Left lung (tissue), 4 donors: ENCODE measurements at regions not wholly inside any gene's neighbourhood (a gene's known extent, or its start where the extent isn't known, plus 50 kb on each side); places are given as distances from the start of the nearest gene placed in this dataset.

Source experiments
- ATAC-seq: fragments of 200-7000 bp; cut with Tn5 transposase; one replicate; pipeline ENCODE4 v1.9.1; 2020; ENCODE audit warnings: moderate library complexity
- DNase-seq, 4 donors: peaks; one replicate each; pipeline ENCODE4 v3.0.0-alpha.2; 2013 to 2020
- H3K27ac ChIP-seq, 2 donors: fragments of 200-600 bp; sonication (generic) in 1 of 2; one replicate each; pipeline versions ENCODE4 v1.5.0 to v1.8.0; 2020 to 2021
- H3K27me3 ChIP-seq, 2 donors: fragments of 200-600 bp; sonication (generic) in 1 of 2; one replicate each; pipeline versions ENCODE4 v1.5.0 to v1.8.0; 2020 to 2021
- H3K36me3 ChIP-seq, 2 donors: fragments of 200-600 bp; sonication (generic) in 1 of 2; one replicate each; pipeline versions ENCODE4 v1.5.0 to v1.8.0; 2020 to 2021
- H3K4me1 ChIP-seq, 2 donors: fragments of 200-600 bp; one replicate each; pipeline ENCODE4 v1.8.0; 2021
- H3K4me3 ChIP-seq, 2 donors: fragments of 200-600 bp; sonication (generic) in 1 of 2; one replicate each; pipeline versions ENCODE4 v1.5.0 to v1.8.0; 2020 to 2021; ENCODE audit warnings: mild to moderate bottlenecking in 1 of 2
- H3K9me3 ChIP-seq, 2 donors: fragments of 200-600 bp; sonication (generic) in 1 of 2; one replicate each; pipeline versions ENCODE4 v1.5.0 to v1.8.0; 2020 to 2021
- intact Hi-C, 2 donors: fragments of 100-400 bp; cut with DNase I; formaldehyde crosslinking; loops; one replicate each; pipeline versions ENCODE4 v1.11.2 to v1.14.2; 2022
- TF ChIP-seq, protein P1 (sequence below), 2 donors: fragments of 200-600 bp; sonication (generic) in 1 of 2; IDR thresholded peaks; one replicate each; pipeline versions ENCODE4 v1.5.0 to v1.8.0; 2021; ENCODE audit warnings: antibody characterized with exemption in 2 of 2
- donor health status: DM: no; HTN: yes; CAD: no.
- donor health status: DM: no; HTN: no; CAD: no.

DNA sequence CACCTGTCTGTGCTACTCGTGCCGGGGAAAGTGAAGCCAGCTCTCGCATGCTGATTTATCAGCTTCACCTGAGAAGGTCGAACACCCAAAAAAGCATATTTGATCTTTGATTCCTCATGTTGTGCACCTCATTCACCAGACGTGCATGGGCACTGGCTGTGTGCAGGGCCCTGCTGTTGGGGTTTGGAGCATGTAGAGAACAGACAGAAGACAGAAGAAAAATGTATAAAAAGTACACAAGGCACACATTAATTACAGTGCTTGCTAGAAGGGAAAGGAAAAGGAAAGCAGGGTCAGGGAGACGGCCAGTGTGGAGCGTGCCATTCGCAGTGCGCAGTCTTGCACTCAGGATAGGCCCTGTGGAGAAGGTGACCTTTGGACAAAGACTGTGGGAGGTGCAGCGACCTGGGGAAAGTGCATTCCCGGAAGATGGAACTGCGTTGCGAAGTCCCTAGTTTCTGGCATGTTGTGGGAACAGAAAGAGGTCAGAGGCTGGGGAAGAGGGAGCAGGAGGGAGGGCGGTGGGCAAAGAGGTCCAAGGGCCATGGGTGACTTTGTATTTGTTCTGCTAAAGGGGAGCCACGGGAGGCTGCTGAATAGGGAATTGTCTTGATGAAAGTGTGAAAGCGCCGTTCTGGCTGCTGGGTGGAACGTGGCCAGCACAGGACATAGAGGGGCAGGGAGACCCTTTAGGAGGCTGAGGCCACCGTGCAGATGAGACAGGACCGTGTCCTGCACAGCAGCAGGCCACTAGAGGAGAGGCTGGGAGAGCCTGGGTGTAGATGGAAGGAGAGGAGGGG is 232.8 kb downstream of the GLRX3 start:
- no peak overlapping the region for H3K27ac ChIP-seq
- ATAC-seq = no peak
- no peaks in the 10 kb centered on the region for H3K9me3 ChIP-seq
- no peak for DNase-seq
- TF ChIP-seq, protein P1, sequence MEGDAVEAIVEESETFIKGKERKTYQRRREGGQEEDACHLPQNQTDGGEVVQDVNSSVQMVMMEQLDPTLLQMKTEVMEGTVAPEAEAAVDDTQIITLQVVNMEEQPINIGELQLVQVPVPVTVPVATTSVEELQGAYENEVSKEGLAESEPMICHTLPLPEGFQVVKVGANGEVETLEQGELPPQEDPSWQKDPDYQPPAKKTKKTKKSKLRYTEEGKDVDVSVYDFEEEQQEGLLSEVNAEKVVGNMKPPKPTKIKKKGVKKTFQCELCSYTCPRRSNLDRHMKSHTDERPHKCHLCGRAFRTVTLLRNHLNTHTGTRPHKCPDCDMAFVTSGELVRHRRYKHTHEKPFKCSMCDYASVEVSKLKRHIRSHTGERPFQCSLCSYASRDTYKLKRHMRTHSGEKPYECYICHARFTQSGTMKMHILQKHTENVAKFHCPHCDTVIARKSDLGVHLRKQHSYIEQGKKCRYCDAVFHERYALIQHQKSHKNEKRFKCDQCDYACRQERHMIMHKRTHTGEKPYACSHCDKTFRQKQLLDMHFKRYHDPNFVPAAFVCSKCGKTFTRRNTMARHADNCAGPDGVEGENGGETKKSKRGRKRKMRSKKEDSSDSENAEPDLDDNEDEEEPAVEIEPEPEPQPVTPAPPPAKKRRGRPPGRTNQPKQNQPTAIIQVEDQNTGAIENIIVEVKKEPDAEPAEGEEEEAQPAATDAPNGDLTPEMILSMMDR (IDR thresholded peaks at IDR 0.05) = no peak
- no peaks in the 10 kb centered on the region for H3K36me3 ChIP-seq
- H3K4me1 ChIP-seq = no peaks in the 10 kb centered on the region
- H3K27me3 ChIP-seq = peaks cover 0 to 10% of the 10 kb centered on the region in 2 donors
- intact Hi-C loops = no loop called here
- no peak overlapping the region for H3K4me3 ChIP-seq

DNA sequence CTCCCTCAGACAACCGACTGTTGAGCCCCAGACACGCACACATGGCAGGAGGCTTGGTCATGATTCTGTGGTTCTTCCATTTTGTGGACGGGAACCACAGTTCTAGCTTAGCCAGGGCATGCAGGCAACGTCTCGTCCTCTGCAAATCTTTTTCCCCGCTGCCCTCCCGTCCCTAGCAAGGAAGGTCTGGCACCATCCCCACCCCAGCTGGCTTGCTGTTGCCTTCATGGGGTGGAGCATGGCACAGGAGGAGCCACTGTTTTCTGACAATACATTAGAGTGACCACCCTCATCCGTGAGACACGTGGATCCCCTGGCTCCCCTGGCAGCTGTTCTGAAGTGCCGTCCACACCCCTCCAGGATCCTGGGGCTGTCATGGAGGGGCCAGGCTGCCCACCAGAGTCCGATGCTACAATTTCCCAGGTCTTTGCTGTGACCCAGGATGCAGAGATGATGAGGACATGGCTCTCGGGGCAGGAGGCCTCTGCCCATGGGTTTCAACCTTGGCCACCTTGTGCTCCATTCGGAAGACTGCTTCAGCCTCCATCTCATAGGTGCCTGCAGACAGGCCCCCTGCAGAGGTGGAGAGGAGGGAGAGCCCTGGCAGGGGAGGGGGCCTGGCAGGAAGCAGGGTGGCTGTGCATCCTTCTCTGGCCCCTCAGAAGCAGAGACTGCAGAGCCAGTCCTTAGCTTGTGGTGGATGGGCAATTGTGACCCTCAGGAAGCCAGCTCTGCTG is 233.6 kb downstream of the GLRX3 start:
- TF ChIP-seq, protein P1 (IDR thresholded peaks at IDR 0.05) = no peak
- intact Hi-C loops = no loop called here
- Histone ChIP-seq H3K4me3 (no peak overlapping the region), H3K4me1 (no peaks in the 10 kb centered on the region), H3K9me3 (no peaks in the 10 kb centered on the region), H3K27ac (no peak overlapping the region), H3K27me3 (peaks cover 0 to 10% of the 10 kb centered on the region in 2 donors), H3K36me3 (no peaks in the 10 kb centered on the region)
- DNase-seq = no peak
- no peak for ATAC-seq

DNA sequence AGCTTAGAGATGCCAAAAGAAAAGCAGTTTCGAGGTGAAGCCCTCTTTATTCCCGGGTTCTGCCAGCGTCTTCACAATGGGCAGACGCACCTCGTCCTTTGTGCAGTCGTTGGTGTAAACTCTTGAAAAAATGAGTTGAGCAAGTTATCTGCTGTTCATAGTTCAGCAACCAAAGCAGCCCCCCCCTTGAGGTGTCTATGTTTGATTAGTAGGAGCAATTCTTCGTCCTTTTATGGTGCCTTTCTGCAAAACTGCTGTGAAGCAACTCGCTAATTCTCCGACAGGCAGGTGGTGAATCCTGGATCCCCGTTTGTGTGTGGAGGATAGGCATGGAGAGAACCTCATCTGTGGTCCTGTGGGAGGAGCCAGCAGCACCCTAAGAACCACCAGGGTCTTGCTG is 234.5 kb downstream of the GLRX3 start:
- no peak for DNase-seq
- TF ChIP-seq, protein P1 (IDR thresholded peaks at IDR 0.05) = no peak
- peaks cover 0 to 3% of the 10 kb centered on the region in 2 donors for H3K9me3 ChIP-seq

DNA sequence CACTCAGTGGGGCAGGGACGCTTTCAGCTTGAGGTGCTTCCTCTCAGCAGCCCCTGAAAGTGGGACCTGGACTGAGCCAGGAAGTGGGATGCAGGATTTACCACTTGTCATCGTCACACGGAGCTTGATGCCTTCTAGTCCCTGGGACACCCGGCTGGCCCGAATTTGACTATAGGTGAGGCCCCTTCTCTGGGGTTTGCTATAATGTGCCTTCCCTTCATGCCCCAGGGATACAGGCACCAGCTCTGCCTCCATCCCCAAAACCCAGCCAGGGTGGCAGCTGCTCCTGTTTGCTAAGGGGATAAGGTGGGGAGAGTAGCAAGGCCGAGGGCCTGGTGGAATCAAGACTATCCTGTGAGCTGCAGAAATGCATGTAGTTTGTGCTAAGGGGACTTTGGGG is 235.0 kb downstream of the GLRX3 start:
- TF ChIP-seq, protein P1 (IDR thresholded peaks at IDR 0.05) = no peak
- intact Hi-C loops = no loop called here
- Histone ChIP-seq H3K27ac (no peak overlapping the region), H3K27me3 (peaks cover 0 to 10% of the 10 kb centered on the region in 2 donors), H3K4me3 (no peak overlapping the region), H3K9me3 (peaks cover 0 to 7% of the 10 kb centered on the region in 2 donors), H3K36me3 (no peaks in the 10 kb centered on the region), H3K4me1 (no peaks in the 10 kb centered on the region)
- ATAC-seq (no peak), DNase-seq (no peak)

More for the DNA sequence above, 234.5 kb downstream of the GLRX3 start:
- no peak for ATAC-seq
- no peaks in the 10 kb centered on the region for H3K36me3 ChIP-seq
- peaks cover 0 to 10% of the 10 kb centered on the region in 2 donors for H3K27me3 ChIP-seq
- H3K4me3 ChIP-seq = no peak overlapping the region
- no peak overlapping the region for H3K27ac ChIP-seq
- intact Hi-C loops = no loop called here
- no peaks in the 10 kb centered on the region for H3K4me1 ChIP-seq

DNA sequence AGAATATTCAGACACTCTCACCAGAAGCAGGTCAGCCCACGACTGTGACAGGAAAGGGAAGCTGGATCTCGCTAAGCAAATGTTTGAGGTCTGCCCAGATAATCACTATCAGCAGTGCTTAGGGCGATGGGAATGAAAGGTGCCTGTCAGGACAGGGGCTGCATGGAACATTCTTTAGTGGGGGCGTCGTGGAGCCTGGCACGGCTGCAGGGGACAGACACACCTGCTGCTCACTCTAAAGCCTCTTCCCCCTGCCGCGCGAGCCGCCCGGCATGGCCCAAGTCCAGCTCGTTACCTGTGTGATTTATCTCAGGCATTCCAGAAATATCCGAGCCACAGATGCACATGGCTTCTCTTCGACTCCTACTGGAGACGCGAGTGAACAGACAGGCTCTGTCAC is 235.5 kb downstream of the GLRX3 start:
- ATAC-seq (no peak), DNase-seq (no peak)
- peaks cover 0 to 10% of the 10 kb centered on the region in 2 donors for H3K27me3 ChIP-seq
- peaks cover 0 to 7% of the 10 kb centered on the region in 2 donors for H3K9me3 ChIP-seq
- H3K36me3 ChIP-seq = no peaks in the 10 kb centered on the region
- H3K4me1 ChIP-seq = no peaks in the 10 kb centered on the region
- H3K27ac ChIP-seq = no peak overlapping the region
- TF ChIP-seq, protein P1 (IDR thresholded peaks at IDR 0.05) = no peak
- no peak overlapping the region for H3K4me3 ChIP-seq
- intact Hi-C loops = no loop called here
